SK-N-SH (cell line): ENCODE measurements at regions not wholly inside any gene's neighbourhood (a gene's known extent, or its start where the extent isn't known, plus 50 kb on each side); places are given as distances from the start of the nearest gene placed in this dataset.

Source experiments
- CTCF ChIP-seq: fragments of 200-600 bp; sonication (generic); IDR thresholded peaks from 2 replicates; pipeline ENCODE4 v1.6.1; 2017; ENCODE audit warnings: antibody characterized with exemption, mild to moderate bottlenecking, moderate library complexity
- ELF1 ChIP-seq: IDR thresholded peaks from 2 replicates; pipeline ENCODE4 v1.4.0; 2012
- MEF2A ChIP-seq: IDR thresholded peaks from 2 replicates; pipeline ENCODE4 v1.4.0; 2012; ENCODE audit warnings: low read depth, borderline replicate concordance
- NRF1 ChIP-seq: IDR thresholded peaks from 2 replicates; pipeline ENCODE4 v1.6.1; 2012; ENCODE audit warnings: low read depth, mild to moderate bottlenecking, low read length
- POLR2AphosphoS5 ChIP-seq: IDR thresholded peaks from 2 replicates; pipeline ENCODE4 v1.6.1; 2012; ENCODE audit warnings: low read depth, low read length
- RCOR1 ChIP-seq: fragments of 150-350 bp; IDR thresholded peaks from 2 replicates; pipeline ENCODE4 v1.6.1; 2017; ENCODE audit warnings: antibody characterized with exemption, low read length
- RXRA ChIP-seq: IDR thresholded peaks from 2 replicates; pipeline ENCODE4 v1.4.0; 2012; ENCODE audit warnings: low read depth, mild to moderate bottlenecking, borderline replicate concordance
- SMC3 ChIP-seq: IDR thresholded peaks from 2 replicates; pipeline ENCODE4 v1.6.1; 2012; ENCODE audit warnings: low read depth, low read length, improper control_type of control experiment
- TAF1 ChIP-seq: IDR thresholded peaks from 2 replicates; pipeline ENCODE4 v1.6.1; 2012; ENCODE audit warnings: low read depth, mild to moderate bottlenecking, low read length, moderate library complexity, borderline replicate concordance

- TF ChIP-seq MEF2A: no peak
- no peak for TF ChIP-seq SMC3
- TF ChIP-seq CTCF: no peak
- no peak for TF ChIP-seq POLR2AphosphoS5
- TF ChIP-seq RXRA: no peak
- TF ChIP-seq ELF1: no peak
- no peak for TF ChIP-seq TAF1
- no peak for TF ChIP-seq NRF1
- TF ChIP-seq RCOR1: no peak
Observed at GRCh38 chr5:63121471-63121870, 542.9 kb downstream of the LRRC70 start.
